ENCODE measurements at regions not wholly inside any gene's neighbourhood (a gene's known extent, or its start where the extent isn't known, plus 50 kb on each side); places are given as distances from the start of the nearest gene placed in this dataset.
"Not testable (repeated sequence)": the region's sequence is repeated elsewhere in the genome, so short reads cannot be mapped to it uniquely, and the experiment has no call there.

DNA sequence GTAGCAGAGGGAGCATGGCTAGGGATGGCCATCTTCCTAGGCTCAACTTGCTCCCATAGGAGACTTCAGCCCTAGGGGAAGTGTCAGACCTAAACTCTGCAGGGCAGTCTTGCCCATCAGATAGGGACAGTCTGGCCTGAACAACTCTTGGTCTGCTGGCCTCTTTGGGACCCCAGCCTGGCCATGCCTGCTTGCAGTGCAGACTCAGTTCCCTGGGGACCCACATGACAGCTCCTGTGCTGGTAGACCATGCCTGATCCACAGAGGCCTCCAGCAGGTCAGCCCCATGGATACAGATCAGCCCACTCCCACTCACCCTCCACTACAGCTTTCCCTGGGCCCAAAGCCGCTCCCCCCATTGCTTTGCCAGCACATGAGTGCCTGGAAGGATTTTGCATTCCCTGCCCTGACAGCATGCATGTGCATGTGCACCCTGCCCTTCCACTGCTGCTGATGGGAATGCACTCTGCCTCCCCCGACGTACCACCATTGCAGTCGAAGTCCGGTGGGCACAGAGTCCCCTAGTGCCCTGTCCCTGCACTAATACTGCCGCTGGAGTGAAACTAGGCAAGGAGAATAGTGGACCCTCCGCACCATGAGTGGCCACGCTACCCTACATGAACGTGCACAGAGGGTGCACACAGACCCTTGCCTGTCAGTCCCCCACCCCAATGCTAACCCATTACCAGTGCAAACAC is 841.4 kb downstream of the FSCB start:
- TF ChIP-seq, protein P1, sequence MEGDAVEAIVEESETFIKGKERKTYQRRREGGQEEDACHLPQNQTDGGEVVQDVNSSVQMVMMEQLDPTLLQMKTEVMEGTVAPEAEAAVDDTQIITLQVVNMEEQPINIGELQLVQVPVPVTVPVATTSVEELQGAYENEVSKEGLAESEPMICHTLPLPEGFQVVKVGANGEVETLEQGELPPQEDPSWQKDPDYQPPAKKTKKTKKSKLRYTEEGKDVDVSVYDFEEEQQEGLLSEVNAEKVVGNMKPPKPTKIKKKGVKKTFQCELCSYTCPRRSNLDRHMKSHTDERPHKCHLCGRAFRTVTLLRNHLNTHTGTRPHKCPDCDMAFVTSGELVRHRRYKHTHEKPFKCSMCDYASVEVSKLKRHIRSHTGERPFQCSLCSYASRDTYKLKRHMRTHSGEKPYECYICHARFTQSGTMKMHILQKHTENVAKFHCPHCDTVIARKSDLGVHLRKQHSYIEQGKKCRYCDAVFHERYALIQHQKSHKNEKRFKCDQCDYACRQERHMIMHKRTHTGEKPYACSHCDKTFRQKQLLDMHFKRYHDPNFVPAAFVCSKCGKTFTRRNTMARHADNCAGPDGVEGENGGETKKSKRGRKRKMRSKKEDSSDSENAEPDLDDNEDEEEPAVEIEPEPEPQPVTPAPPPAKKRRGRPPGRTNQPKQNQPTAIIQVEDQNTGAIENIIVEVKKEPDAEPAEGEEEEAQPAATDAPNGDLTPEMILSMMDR (IDR thresholded peaks at IDR 0.05; ENCODE audit: insufficient read depth, low read length, poor library complexity, severe bottlenecking): no peak
- H3K36me3 ChIP-seq (ENCODE audit: control insufficient read depth, insufficient read depth, low read length): no peaks in the 10 kb centered on the region
- H3K27me3 ChIP-seq (replicated peaks; ENCODE audit: control insufficient read depth, insufficient read depth, low read length): no peaks in the 10 kb centered on the region
- DNase-seq (ENCODE audit: extremely low read depth, insufficient read length): no peak
- H3K4me3 ChIP-seq (replicated peaks; ENCODE audit: low read depth, low read length): no peak overlapping the region

DNA sequence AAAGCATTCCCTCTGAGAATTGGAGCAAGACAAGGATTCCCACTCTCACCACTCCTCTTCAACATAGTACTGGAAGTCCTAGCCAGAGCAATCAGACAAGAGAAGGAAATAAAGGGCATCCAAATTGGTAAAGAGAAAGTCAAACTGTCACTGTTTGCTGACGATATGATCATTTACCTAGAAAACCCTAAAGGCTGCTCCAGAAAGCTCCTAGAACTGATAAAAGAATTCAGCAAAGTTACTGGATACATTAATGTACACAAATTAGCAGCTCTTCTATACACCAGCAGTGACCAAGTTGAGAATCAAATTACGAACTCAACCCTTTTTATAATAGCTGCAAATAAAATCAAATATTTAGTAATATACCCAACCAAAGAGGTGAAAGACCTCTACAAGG is 851.9 kb downstream of the FSCB start:
- H3K4me3 ChIP-seq (replicated peaks; ENCODE audit: low read depth, low read length); DNase-seq (ENCODE audit: extremely low read depth, insufficient read length); H3K27me3 ChIP-seq (replicated peaks; ENCODE audit: control insufficient read depth, insufficient read depth, low read length); H3K36me3 ChIP-seq (ENCODE audit: control insufficient read depth, insufficient read depth, low read length): not testable (repeated sequence)

DNA sequence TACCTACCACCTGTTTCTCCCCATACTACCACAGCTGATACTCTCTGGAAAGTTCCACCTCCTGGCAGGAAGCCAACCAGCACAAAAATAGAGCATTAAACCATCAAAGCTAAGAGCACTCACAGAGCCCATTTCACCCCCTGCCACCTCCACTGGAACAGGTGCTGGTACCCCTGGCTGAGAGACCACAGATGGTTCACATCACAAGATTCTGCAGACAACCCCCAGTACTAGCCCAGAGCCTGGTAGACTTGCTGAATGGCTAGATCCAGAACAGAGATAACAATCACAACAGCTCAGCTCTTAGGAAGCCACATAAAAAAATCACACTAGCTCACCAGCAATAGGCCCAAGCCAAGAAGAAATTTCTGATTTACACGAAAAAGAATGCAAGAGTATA is 855.2 kb downstream of the FSCB start:
- TF ChIP-seq, protein P1 (IDR thresholded peaks at IDR 0.05; ENCODE audit: insufficient read depth, low read length, poor library complexity, severe bottlenecking): no peak
- no peak overlapping the region for H3K4me3 ChIP-seq (replicated peaks; ENCODE audit: low read depth, low read length)
- H3K36me3 ChIP-seq (ENCODE audit: control insufficient read depth, insufficient read depth, low read length): no peaks in the 10 kb centered on the region
- DNase-seq (ENCODE audit: extremely low read depth, insufficient read length): no peak
- H3K27me3 ChIP-seq (replicated peaks; ENCODE audit: control insufficient read depth, insufficient read depth, low read length): no peaks in the 10 kb centered on the region

DNA sequence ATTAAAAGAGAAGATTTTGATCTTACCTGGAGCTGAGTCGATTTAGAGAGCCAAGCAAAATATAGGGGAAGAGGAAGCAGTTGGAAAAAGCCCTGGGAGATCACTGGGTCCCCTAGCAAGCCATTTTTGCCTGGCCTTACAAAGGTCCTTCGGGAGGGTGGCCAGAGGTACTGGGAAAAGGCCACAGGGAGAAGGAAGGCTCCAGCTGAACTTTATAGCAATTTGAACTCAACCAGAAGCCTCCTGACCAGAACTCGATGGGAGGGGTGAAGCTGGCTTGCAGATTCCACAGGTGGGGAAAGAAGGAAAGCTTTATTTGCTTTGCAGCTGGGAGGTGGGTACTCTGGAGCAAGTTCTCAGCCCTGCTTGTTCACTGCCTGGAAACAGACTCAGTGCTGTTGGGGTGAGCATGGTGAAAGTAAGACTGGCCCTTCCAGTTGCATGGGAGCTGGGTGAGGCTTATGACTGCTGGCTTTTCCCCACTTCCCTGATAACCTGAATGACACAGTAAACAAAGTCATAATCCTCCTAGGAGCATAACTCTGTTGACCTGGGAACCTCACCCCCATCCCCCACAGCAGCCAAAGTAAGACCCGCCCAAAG is 855.8 kb downstream of the FSCB start:
- TF ChIP-seq, protein P1 (IDR thresholded peaks at IDR 0.05; ENCODE audit: insufficient read depth, low read length, poor library complexity, severe bottlenecking): no peak
- no peak for DNase-seq (ENCODE audit: extremely low read depth, insufficient read length)
- Histone ChIP-seq H3K27me3 (replicated peaks; ENCODE audit: control insufficient read depth, insufficient read depth, low read length) (no peaks in the 10 kb centered on the region), H3K36me3 (ENCODE audit: control insufficient read depth, insufficient read depth, low read length) (no peaks in the 10 kb centered on the region), H3K4me3 (replicated peaks; ENCODE audit: low read depth, low read length) (no peak overlapping the region)

DNA sequence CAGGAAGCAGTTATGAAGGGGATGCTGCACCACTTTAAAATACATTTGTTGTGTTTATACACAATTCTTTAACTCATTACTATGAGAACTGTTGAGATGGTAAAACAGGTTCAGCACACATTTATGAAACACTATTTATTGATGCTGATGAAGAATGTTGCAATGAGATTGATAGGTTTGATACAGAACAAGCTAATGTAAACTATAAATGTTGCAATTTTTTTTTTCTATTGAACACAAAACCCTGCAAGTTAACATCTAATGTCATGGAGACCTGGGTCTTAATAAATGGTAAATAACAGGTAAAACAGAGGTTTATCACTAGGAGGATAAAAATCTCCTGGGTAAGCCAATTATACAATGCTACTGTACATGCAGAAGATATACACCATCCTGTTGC is 857.6 kb downstream of the FSCB start:
- TF ChIP-seq, protein P1 (IDR thresholded peaks at IDR 0.05; ENCODE audit: insufficient read depth, low read length, poor library complexity, severe bottlenecking): no peak
- no peak for DNase-seq (ENCODE audit: extremely low read depth, insufficient read length)
- no peaks in the 10 kb centered on the region for H3K36me3 ChIP-seq (ENCODE audit: control insufficient read depth, insufficient read depth, low read length)
- H3K4me3 ChIP-seq (replicated peaks; ENCODE audit: low read depth, low read length): no peak overlapping the region
- H3K27me3 ChIP-seq (replicated peaks; ENCODE audit: control insufficient read depth, insufficient read depth, low read length): no peaks in the 10 kb centered on the region

DNA sequence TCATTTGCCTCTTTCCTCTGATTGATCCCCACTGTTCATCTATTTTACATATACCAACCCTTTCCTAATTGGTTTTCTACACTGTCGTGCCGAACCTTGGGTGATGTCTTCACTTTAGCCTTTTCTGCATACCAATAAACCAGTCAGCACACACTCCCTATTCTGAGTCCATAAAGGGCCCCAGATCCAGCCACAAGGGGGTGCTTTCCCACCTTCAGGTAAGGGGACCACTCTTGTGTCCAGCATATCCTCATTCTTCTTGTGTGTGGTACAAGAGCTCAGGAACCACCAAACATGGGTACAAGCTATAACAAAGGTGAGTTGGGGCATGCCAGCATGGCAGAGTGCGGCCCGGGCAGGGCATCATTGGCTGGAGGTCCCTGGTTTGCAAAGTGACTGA is 859.8 kb downstream of the FSCB start:
- Histone ChIP-seq H3K36me3 (ENCODE audit: control insufficient read depth, insufficient read depth, low read length) (no peaks in the 10 kb centered on the region), H3K4me3 (replicated peaks; ENCODE audit: low read depth, low read length) (no peak overlapping the region), H3K27me3 (replicated peaks; ENCODE audit: control insufficient read depth, insufficient read depth, low read length) (no peaks in the 10 kb centered on the region)
- DNase-seq (ENCODE audit: extremely low read depth, insufficient read length): no peak
- TF ChIP-seq, protein P1 (IDR thresholded peaks at IDR 0.05; ENCODE audit: insufficient read depth, low read length, poor library complexity, severe bottlenecking): no peak

Measured in GM06990 (cell line).